ENCODE measurements at regions not wholly inside any gene's neighbourhood (a gene's known extent, or its start where the extent isn't known, plus 50 kb on each side); places are given as distances from the start of the nearest gene placed in this dataset.

DNA sequence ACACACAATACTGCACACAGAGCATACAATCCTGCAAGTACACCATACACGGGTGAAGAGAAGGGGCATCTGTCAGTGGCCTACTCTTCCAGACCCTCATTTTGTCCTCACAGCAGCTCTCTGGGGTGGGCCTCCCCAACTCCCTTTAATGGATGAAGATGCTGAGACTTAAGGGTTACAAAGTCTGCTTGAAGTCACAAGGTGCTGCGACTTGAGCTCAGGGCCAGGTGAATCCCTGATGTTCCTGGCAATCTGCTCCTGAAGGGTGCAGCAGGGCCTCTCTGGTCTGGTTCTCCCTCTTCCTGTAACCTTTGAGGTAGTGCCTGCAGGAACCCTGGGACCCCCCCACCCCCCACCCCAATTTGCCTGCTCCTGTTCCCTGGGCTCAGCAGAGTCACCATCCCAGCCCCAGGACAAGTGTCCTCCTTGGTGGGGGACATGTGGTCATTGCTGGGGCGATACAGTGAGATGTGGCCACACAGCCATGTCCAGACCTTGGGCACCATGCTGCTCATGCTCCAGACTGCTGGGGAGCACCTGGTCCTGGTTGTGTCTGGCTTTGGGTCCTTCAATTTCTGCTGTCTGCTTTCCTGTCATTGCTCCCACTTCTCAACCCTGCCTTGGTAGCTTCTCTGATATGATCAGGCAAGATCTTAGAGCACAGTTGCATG is 107.5 kb downstream of the METRNL start:
- TF ChIP-seq, protein P1, sequence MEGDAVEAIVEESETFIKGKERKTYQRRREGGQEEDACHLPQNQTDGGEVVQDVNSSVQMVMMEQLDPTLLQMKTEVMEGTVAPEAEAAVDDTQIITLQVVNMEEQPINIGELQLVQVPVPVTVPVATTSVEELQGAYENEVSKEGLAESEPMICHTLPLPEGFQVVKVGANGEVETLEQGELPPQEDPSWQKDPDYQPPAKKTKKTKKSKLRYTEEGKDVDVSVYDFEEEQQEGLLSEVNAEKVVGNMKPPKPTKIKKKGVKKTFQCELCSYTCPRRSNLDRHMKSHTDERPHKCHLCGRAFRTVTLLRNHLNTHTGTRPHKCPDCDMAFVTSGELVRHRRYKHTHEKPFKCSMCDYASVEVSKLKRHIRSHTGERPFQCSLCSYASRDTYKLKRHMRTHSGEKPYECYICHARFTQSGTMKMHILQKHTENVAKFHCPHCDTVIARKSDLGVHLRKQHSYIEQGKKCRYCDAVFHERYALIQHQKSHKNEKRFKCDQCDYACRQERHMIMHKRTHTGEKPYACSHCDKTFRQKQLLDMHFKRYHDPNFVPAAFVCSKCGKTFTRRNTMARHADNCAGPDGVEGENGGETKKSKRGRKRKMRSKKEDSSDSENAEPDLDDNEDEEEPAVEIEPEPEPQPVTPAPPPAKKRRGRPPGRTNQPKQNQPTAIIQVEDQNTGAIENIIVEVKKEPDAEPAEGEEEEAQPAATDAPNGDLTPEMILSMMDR (IDR thresholded peaks at IDR 0.05; ENCODE audit: borderline replicate concordance, extremely low read depth, low read length, poor library complexity, severe bottlenecking): no peak
- no peak for TF ChIP-seq EZH2 (IDR thresholded peaks at IDR 0.05; ENCODE audit: borderline replicate concordance, low read depth, low read length, severe bottlenecking)

All from DND-41 (cell line).